ENCODE measurements at regions not wholly inside any gene's neighbourhood (a gene's known extent, or its start where the extent isn't known, plus 50 kb on each side); places are given as distances from the start of the nearest gene placed in this dataset.

DNA sequence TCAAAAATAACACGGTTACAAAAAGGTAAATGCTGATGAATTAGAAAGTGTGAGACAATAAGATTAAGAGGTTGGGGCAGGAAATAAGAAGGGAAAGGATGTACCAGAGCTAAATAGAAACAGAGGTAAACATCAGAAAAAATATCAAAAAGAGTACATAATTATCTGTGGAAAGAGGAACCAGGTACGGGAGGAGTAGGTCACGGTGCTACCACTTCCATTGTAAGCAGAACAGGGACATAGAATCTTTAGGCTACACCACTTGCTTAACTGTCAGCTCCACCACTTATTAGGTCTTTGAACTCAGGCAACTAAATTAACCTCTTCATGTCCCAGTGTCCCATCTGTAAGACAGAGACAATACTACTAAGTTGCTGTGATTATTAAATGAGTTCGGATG, 350.3 kb downstream of the LRATD1 start (continued):
- TF ChIP-seq JUNB (IDR thresholded peaks at IDR 0.05; ENCODE audit: unreplicated experiment) = no peak
- TF ChIP-seq ZNF331 (CRISPR knock-in tag; IDR thresholded peaks at IDR 0.05; ENCODE audit: low read depth) = no peak

GRCh38 chr2:14988600-14988999, 356.1 kb downstream of the LRATD1 start:
- H3K27me3 ChIP-seq (ENCODE audit: insufficient read depth) = no peaks in the 10 kb centered on the region
- H4K20me1 ChIP-seq (replicated peaks; ENCODE audit: insufficient read depth) = no peaks in the 10 kb centered on the region
- Mint-ChIP-seq H3K4me3 (no peak overlapping the region), H3K9me3 (no peaks in the 10 kb centered on the region; the same call in 2 of the 3 replicates), H3K27me3 (ENCODE audit: insufficient read depth, low read depth, poor library complexity) (peaks cover 2% of the 10 kb centered on the region), H3K4me1 (peaks cover 10% of the 10 kb centered on the region), H3K36me3 (ENCODE audit: low read depth) (no peaks in the 10 kb centered on the region), H3K27ac (no peak overlapping the region)
- H3K4me3 ChIP-seq = no peak overlapping the region
- H3K9me2 ChIP-seq (ENCODE audit: insufficient read depth) = peaks cover 10% of the 10 kb centered on the region
- H3K36me3 ChIP-seq (ENCODE audit: insufficient read depth) = no peaks in the 10 kb centered on the region
- TF ChIP-seq EZH2 (IDR thresholded peaks at IDR 0.05; ENCODE audit: low read depth, unreplicated experiment) (no peak), REST (IDR thresholded peaks at IDR 0.05; ENCODE audit: unreplicated experiment) (no peak), ZNF114 (CRISPR knock-in tag; IDR thresholded peaks at IDR 0.05) (no peak), ZNF331 (CRISPR knock-in tag; IDR thresholded peaks at IDR 0.05; ENCODE audit: low read depth) (no peak), POLR2AphosphoS5 (IDR thresholded peaks at IDR 0.05; ENCODE audit: low read depth) (no peak), CREB1 (CRISPR knock-in tag; IDR thresholded peaks at IDR 0.05; ENCODE audit: low read depth) (no peak), STAT1 (IDR thresholded peaks at IDR 0.05; ENCODE audit: unreplicated experiment) (no peak), JUNB (IDR thresholded peaks at IDR 0.05; ENCODE audit: unreplicated experiment) (no peak), NANOG (IDR thresholded peaks at IDR 0.05; ENCODE audit: borderline replicate concordance) (no peak), EZH2phosphoT487 (IDR thresholded peaks at IDR 0.05; ENCODE audit: unreplicated experiment) (no peak), ZNF462 (CRISPR knock-in tag; IDR thresholded peaks at IDR 0.05) (no peak)
- TF ChIP-seq, protein P1, sequence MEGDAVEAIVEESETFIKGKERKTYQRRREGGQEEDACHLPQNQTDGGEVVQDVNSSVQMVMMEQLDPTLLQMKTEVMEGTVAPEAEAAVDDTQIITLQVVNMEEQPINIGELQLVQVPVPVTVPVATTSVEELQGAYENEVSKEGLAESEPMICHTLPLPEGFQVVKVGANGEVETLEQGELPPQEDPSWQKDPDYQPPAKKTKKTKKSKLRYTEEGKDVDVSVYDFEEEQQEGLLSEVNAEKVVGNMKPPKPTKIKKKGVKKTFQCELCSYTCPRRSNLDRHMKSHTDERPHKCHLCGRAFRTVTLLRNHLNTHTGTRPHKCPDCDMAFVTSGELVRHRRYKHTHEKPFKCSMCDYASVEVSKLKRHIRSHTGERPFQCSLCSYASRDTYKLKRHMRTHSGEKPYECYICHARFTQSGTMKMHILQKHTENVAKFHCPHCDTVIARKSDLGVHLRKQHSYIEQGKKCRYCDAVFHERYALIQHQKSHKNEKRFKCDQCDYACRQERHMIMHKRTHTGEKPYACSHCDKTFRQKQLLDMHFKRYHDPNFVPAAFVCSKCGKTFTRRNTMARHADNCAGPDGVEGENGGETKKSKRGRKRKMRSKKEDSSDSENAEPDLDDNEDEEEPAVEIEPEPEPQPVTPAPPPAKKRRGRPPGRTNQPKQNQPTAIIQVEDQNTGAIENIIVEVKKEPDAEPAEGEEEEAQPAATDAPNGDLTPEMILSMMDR (conservative IDR thresholded peaks at IDR 0.05; ENCODE audit: low read depth in 2 of 2) = no peak
- TF ChIP-seq, protein P2, sequence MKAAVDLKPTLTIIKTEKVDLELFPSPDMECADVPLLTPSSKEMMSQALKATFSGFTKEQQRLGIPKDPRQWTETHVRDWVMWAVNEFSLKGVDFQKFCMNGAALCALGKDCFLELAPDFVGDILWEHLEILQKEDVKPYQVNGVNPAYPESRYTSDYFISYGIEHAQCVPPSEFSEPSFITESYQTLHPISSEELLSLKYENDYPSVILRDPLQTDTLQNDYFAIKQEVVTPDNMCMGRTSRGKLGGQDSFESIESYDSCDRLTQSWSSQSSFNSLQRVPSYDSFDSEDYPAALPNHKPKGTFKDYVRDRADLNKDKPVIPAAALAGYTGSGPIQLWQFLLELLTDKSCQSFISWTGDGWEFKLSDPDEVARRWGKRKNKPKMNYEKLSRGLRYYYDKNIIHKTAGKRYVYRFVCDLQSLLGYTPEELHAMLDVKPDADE (IDR thresholded peaks at IDR 0.05) = no peak
- no peak overlapping the region for H2AFZ ChIP-seq
- no peak for ATAC-seq
- H3K4me1 ChIP-seq (ENCODE audit: insufficient read depth) = peaks cover 5% of the 10 kb centered on the region; the same call in 1 of the 2 replicates
- H3F3A ChIP-seq (replicated peaks; ENCODE audit: low read depth) = no peaks in the 10 kb centered on the region
- H3K79me2 ChIP-seq (replicated peaks; ENCODE audit: insufficient read depth) = no peaks in the 10 kb centered on the region
- no peak overlapping the region for H3K27ac ChIP-seq (ENCODE audit: low read depth)
- DNase-seq (ENCODE audit: low spot score) = no peak
- no peak overlapping the region for H3K4me2 ChIP-seq

Measured in GM23338 (cell line).